ENCODE measurements at regions not wholly inside any gene's neighbourhood (a gene's known extent, or its start where the extent isn't known, plus 50 kb on each side); places are given as distances from the start of the nearest gene placed in this dataset.
"Not testable (repeated sequence)": the region's sequence is repeated elsewhere in the genome, so short reads cannot be mapped to it uniquely, and the experiment has no call there.

- no peak for TF ChIP-seq CTCF (IDR thresholded peaks at IDR 0.05; ENCODE audit: borderline replicate concordance, control extremely low read depth, extremely low read depth, insufficient read depth, missing control alignments)
- DNase-seq (ENCODE audit: low spot score), result no peak
- in situ Hi-C loops (cut with MboI; ENCODE audit: low sequenced_read_pairs, unreplicated experiment), result no loop called here
Observed at GRCh38 chr5:118592229-118593002, 395.9 kb downstream of the DTWD2 start.

- in situ Hi-C loops (cut with MboI; ENCODE audit: low sequenced_read_pairs, unreplicated experiment), result no loop called here
- no peak for TF ChIP-seq CTCF (IDR thresholded peaks at IDR 0.05; ENCODE audit: borderline replicate concordance, control extremely low read depth, extremely low read depth, insufficient read depth, missing control alignments)
Observed at GRCh38 chr5:118590806-118591205, 397.5 kb downstream of the DTWD2 start.

GRCh38 chr5:118580949-118581348 is 407.4 kb downstream of the DTWD2 start:
- in situ Hi-C loops (cut with MboI; ENCODE audit: low sequenced_read_pairs, unreplicated experiment), result no loop called here
- TF ChIP-seq CTCF (IDR thresholded peaks at IDR 0.05; ENCODE audit: borderline replicate concordance, control extremely low read depth, extremely low read depth, insufficient read depth, missing control alignments), result no peak
- DNase-seq (ENCODE audit: low spot score), result no peak

More at GRCh38 chr5:118590806-118591205, 397.5 kb downstream of the DTWD2 start:
- DNase-seq (ENCODE audit: low spot score), result no peak

GRCh38 chr5:118578093-118578492 is 410.3 kb downstream of the DTWD2 start:
- TF ChIP-seq CTCF (IDR thresholded peaks at IDR 0.05; ENCODE audit: borderline replicate concordance, control extremely low read depth, extremely low read depth, insufficient read depth, missing control alignments), result no peak
- in situ Hi-C loops (cut with MboI; ENCODE audit: low sequenced_read_pairs, unreplicated experiment), result no loop called here
- DNase-seq (ENCODE audit: low spot score), result no peak

- no peak for DNase-seq (ENCODE audit: low spot score)
- TF ChIP-seq CTCF (IDR thresholded peaks at IDR 0.05; ENCODE audit: borderline replicate concordance, control extremely low read depth, extremely low read depth, insufficient read depth, missing control alignments), result no peak
- in situ Hi-C loops (cut with MboI; ENCODE audit: low sequenced_read_pairs, unreplicated experiment), result no loop called here
Observed at GRCh38 chr5:118577621-118578020, 410.7 kb downstream of the DTWD2 start.

GRCh38 chr5:118570276-118570675 is 418.1 kb downstream of the DTWD2 start:
- in situ Hi-C loops (cut with MboI; ENCODE audit: low sequenced_read_pairs, unreplicated experiment), result not testable (repeated sequence)

GRCh38 chr5:118569596-118569995 is 418.8 kb downstream of the DTWD2 start:
- DNase-seq (ENCODE audit: low spot score); in situ Hi-C loops (cut with MboI; ENCODE audit: low sequenced_read_pairs, unreplicated experiment): not testable (repeated sequence)

More at GRCh38 chr5:118570276-118570675, 418.1 kb downstream of the DTWD2 start:
- not testable (repeated sequence) for DNase-seq (ENCODE audit: low spot score)
